AG04450 (cell line): ENCODE measurements at regions not wholly inside any gene's neighbourhood (a gene's known extent, or its start where the extent isn't known, plus 50 kb on each side); places are given as distances from the start of the nearest gene placed in this dataset.

ENCODE experiments used
- CTCF ChIA-PET: fragments of 300-600, 350-600 bp; formaldehyde crosslinking; extraction: SDS; loops from one replicate; lab custom pipeline; 2022; ENCODE audit warnings: antibody characterized with exemption, inconsistent platforms; lab: Charles Lee
- POLR2A ChIA-PET: fragments of 350-600 bp; formaldehyde crosslinking; extraction: SDS; loops from one replicate; lab custom pipeline; 2021; ENCODE audit warnings: antibody characterized with exemption, inconsistent platforms; lab: Yijun Ruan, JAX
- DNase-seq: peaks from one replicate; pipeline ENCODE4 v3.0.0-alpha.2; 2011; ENCODE audit warnings: low read depth, low spot score
- H3K27ac ChIP-seq: one replicate; pipeline ENCODE4 v1.5.1; 2012; ENCODE audit warnings: low read depth, low read length, control low read depth
- H3K27me3 ChIP-seq: one replicate; pipeline ENCODE4 v1.6.0; 2012; ENCODE audit warnings: low read length; ENCODE audit not compliant: control insufficient read depth, insufficient read depth
- H3K4me3 ChIP-seq: 2 replicates; pipeline ENCODE4 v1.5.1; 2011; ENCODE audit warnings: mild to moderate bottlenecking, low read depth, low read length, control low read depth
- H3K9me3 ChIP-seq: 2 replicates; pipeline ENCODE4 v1.5.1; 2012; ENCODE audit warnings: low read length; ENCODE audit not compliant: control insufficient read depth, insufficient read depth
- CTCF ChIP-seq: IDR thresholded peaks from 2 replicates; pipeline ENCODE4 v1.5.1; 2011; ENCODE audit warnings: low read depth, low read length, control low read depth, inconsistent platforms

- TF ChIP-seq CTCF: no peak
- no peak overlapping the region for H3K27ac ChIP-seq
- ChIA-PET CTCF (no interaction called here), POLR2A (no interaction called here)
- no peaks in the 10 kb centered on the region for H3K9me3 ChIP-seq
- H3K4me3 ChIP-seq: no peak overlapping the region
- no peak for DNase-seq
- H3K27me3 ChIP-seq: no peaks in the 10 kb centered on the region
These were observed 440.5 kb downstream of the GPATCH2 start for GRCh38 chr1:217190359-217190758.

DNA sequence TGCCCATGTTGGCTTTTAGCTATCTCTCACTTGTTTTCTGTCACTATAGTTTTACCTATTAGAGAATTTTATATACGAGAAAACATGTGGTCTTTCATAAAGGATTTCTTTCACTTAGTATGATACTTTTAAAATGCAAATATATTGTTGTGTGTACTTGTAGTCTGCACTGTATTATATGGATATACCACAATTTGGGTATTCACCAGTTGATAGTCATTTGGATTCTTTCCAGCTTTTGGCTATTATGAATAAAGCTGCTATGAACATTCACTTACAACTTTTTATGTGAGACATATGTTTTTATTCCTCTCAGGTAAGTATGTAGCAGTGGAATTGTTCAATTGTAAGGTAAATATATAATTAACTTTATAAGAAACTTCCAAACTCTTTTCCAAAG lies 441.5 kb downstream of the GPATCH2 start:
- Histone ChIP-seq H3K9me3 (no peaks in the 10 kb centered on the region), H3K27ac (no peak overlapping the region), H3K4me3 (no peak overlapping the region), H3K27me3 (no peaks in the 10 kb centered on the region)
- CTCF ChIA-PET: no interaction called here
- TF ChIP-seq CTCF: no peak
- DNase-seq: no peak
- POLR2A ChIA-PET: no interaction called here

DNA sequence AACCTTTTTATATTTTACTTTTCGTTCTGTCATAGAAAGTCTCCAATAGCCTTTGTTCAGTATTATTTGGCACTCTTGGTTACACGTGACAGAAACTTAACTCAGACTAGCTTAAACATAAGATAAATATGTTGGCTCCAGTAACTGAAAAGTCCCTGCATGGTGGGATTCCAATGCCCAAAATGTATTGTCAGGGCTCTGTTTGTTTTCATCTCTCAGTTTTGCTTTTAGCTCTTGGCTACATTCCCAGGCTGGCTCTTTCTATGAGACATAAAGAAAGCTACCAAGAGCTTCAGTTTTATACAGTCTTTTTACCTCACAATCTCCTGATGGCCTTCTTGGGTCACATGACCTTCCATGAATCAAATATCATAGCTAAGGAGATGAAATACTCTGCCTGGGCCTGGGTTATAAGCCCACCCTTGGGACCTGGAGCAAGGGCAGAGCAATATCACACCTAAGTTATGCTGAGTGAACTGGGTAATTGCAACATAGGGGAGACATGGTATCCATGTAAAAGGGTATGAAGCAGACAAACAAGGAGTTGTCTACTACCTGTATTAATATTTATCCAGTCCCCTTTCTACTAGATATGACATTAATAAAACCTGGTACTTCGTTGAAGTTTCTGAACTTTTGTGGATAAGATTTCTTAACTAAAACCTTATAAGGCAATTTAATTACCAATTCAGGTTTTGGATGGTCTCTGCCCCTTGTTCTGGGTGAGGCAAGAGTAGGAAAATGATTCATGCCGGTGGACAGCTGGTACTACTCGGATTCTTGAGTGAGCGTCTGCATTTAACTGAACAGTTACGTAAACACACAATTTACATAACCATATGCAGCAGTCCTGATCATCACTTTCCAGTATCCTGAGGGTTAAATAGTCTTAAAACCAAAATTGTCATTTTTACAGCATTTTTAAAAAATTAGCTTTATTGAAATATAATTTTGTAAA lies 442.3 kb downstream of the GPATCH2 start:
- TF ChIP-seq CTCF: no peak
- ChIA-PET CTCF (no interaction called here), POLR2A (no interaction called here)
- no peaks in the 10 kb centered on the region for H3K9me3 ChIP-seq
- H3K27ac ChIP-seq: no peak overlapping the region
- no peak for DNase-seq
- H3K4me3 ChIP-seq: no peak overlapping the region
- no peaks in the 10 kb centered on the region for H3K27me3 ChIP-seq

DNA sequence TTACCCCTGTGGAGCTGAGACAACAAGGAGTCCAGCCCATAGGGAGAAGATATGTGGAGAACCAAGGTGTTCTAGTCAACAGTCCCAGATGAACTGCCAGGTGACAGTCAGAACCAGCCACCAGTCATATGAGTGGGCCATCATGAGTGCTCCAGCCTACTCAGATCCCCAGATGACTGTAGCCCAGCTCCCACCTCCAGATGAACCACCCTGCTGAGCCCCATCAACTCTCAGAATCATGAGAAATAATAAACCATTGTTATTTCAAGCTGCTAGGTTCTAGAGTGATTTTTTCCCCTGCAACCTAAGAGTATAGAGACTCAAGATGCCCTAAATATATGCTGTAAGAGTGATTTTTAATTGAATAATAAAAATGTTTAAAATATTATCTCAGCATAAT lies 444.2 kb downstream of the GPATCH2 start:
- TF ChIP-seq CTCF: no peak
- Histone ChIP-seq H3K27ac (no peak overlapping the region), H3K4me3 (no peak overlapping the region), H3K9me3 (no peaks in the 10 kb centered on the region), H3K27me3 (no peaks in the 10 kb centered on the region)
- ChIA-PET POLR2A (no interaction called here), CTCF (no interaction called here)
- DNase-seq: no peak

DNA sequence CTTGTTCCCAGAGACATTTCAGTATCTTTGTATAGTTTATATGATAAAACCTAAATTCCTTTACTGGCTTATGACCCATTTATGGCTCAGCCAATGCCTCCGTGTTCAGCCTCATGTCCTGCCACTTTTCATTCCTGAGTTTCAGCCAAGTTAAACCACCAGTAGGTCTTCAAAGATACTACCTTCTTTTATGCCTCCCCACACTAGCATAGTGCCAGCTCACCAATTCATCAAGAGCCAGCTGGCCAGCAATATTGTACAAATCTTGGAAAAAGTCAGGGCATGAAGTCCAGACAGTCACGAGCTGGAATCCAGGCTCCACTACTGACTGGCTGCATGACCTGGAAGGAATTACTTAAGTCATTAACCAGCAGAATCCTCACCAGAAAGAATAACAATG lies 446.0 kb downstream of the GPATCH2 start:
- no peak for DNase-seq
- no peak for TF ChIP-seq CTCF
- H3K4me3 ChIP-seq: no peak overlapping the region
- ChIA-PET POLR2A (no interaction called here), CTCF (no interaction called here)
- no peak overlapping the region for H3K27ac ChIP-seq
- H3K27me3 ChIP-seq: no peaks in the 10 kb centered on the region
- no peaks in the 10 kb centered on the region for H3K9me3 ChIP-seq
